Mesodermal cell (in vitro differentiated cells): ENCODE measurements at regions not wholly inside any gene's neighbourhood (a gene's known extent, or its start where the extent isn't known, plus 50 kb on each side); places are given as distances from the start of the nearest gene placed in this dataset.
"Not testable (repeated sequence)": the region's sequence is repeated elsewhere in the genome, so short reads cannot be mapped to it uniquely, and the experiment has no call there.

Experiments
- H3K27ac ChIP-seq: 2 replicates; pipeline ENCODE4 v1.7.0; 2013; ENCODE audit warnings: mild to moderate bottlenecking, low read depth, low read length, moderate library complexity; ENCODE audit not compliant: severe bottlenecking
- H3K36me3 ChIP-seq: 2 replicates; pipeline ENCODE4 v1.7.1; 2013; ENCODE audit warnings: mild to moderate bottlenecking, low read length, moderate library complexity; ENCODE audit not compliant: control insufficient read depth, insufficient read depth
- H3K4me1 ChIP-seq: one replicate; pipeline ENCODE4 v1.7.1; 2013; ENCODE audit warnings: mild to moderate bottlenecking, low read length; ENCODE audit not compliant: insufficient read depth, control insufficient read depth, poor library complexity, severe bottlenecking
- H3K4me3 ChIP-seq: 2 replicates; pipeline ENCODE4 v1.7.0; 2013; ENCODE audit warnings: low read length, control low read depth, mild to moderate bottlenecking; ENCODE audit not compliant: insufficient read depth, poor library complexity, severe bottlenecking; ENCODE audit errors: extremely low read depth
- H3K9me3 ChIP-seq: 2 replicates; pipeline ENCODE4 v1.7.1; 2013; ENCODE audit warnings: mild to moderate bottlenecking, low read length, moderate library complexity; ENCODE audit not compliant: control insufficient read depth
- WGBS, 2 experiments: methylation state at CpG; one replicate each; pipeline ENCODE4 v1.1.5; 2013; ENCODE audit warnings: missing lambda C conversion rate in 2 of 2; ENCODE audit not compliant: insufficient coverage in 2 of 2; 5-methylcytosine and 5-hydroxymethylcytosine counted together

- H3K4me1 ChIP-seq = no peaks in the 10 kb centered on the region
- 43 to 44% methylated on average over 1 of the region's 1 CpG for WGBS, 2 experiments
- H3K9me3 ChIP-seq = peaks cover 3% of the 10 kb centered on the region
- no peak overlapping the region for H3K4me3 ChIP-seq
- H3K36me3 ChIP-seq = no peaks in the 10 kb centered on the region
- H3K27ac ChIP-seq = no peak overlapping the region
Measured at GRCh38 chr2:78757191-78757590, 268.3 kb upstream of the REG3G start.

GRCh38 chr2:78757640-78758039, 267.9 kb upstream of the REG3G start:
- Histone ChIP-seq H3K4me3 (no peak overlapping the region), H3K9me3 (peaks cover 3% of the 10 kb centered on the region), H3K4me1 (no peaks in the 10 kb centered on the region), H3K27ac (no peak overlapping the region), H3K36me3 (no peaks in the 10 kb centered on the region)
- 100% methylated on average over 1 of the region's 1 CpG; no CpG with 5 or more reads in 1 of the 2 experiments for WGBS, 2 experiments

GRCh38 chr2:78758765-78759164, 266.7 kb upstream of the REG3G start:
- not testable (repeated sequence) for H3K4me3 ChIP-seq, H3K4me1 ChIP-seq, H3K9me3 ChIP-seq, H3K27ac ChIP-seq, H3K36me3 ChIP-seq
- WGBS, 2 experiments = 90 to 93% methylated on average over 7 of the region's 7 CpGs

GRCh38 chr2:78766459-78766858, 259.0 kb upstream of the REG3G start:
- H3K27ac ChIP-seq = no peak overlapping the region
- no peak overlapping the region for H3K4me3 ChIP-seq
- WGBS, 2 experiments = 83 to 100% methylated on average over 1 of the region's 4 CpGs
- H3K36me3 ChIP-seq = no peaks in the 10 kb centered on the region
- no peaks in the 10 kb centered on the region for H3K9me3 ChIP-seq
- H3K4me1 ChIP-seq = no peaks in the 10 kb centered on the region

GRCh38 chr2:78768016-78768415, 257.5 kb upstream of the REG3G start:
- no CpG with 5 or more reads among the region's 1 CpG for WGBS, 2 experiments
- Histone ChIP-seq H3K36me3 (no peaks in the 10 kb centered on the region), H3K4me3 (no peak overlapping the region), H3K27ac (no peak overlapping the region), H3K4me1 (no peaks in the 10 kb centered on the region), H3K9me3 (no peaks in the 10 kb centered on the region)

GRCh38 chr2:78775291-78775690, 250.2 kb upstream of the REG3G start:
- no peaks in the 10 kb centered on the region for H3K36me3 ChIP-seq
- peaks cover 4% of the 10 kb centered on the region for H3K9me3 ChIP-seq
- H3K4me1 ChIP-seq = no peaks in the 10 kb centered on the region
- 76% methylated on average over 2 of the region's 4 CpGs; no CpG with 5 or more reads in 1 of the 2 experiments for WGBS, 2 experiments
- no peak overlapping the region for H3K27ac ChIP-seq
- no peak overlapping the region for H3K4me3 ChIP-seq

GRCh38 chr2:78778756-78779510, 246.6 kb upstream of the REG3G start:
- Histone ChIP-seq H3K4me3 (no peak overlapping the region), H3K9me3 (peaks cover 4% of the 10 kb centered on the region), H3K4me1 (peaks cover 5% of the 10 kb centered on the region), H3K36me3 (no peaks in the 10 kb centered on the region), H3K27ac (no peak overlapping the region)
- 96 to 98% methylated on average over 35 to 62 of the region's 69 CpGs for WGBS, 2 experiments

- H3K4me3 ChIP-seq = no peak overlapping the region
- H3K9me3 ChIP-seq = peaks cover 4% of the 10 kb centered on the region
- H3K27ac ChIP-seq = peak overlapping the region; percentile 29
- 97 to 98% methylated on average over 11 to 12 of the region's 12 CpGs for WGBS, 2 experiments
- no peaks in the 10 kb centered on the region for H3K36me3 ChIP-seq
- H3K4me1 ChIP-seq = peaks cover 7% of the 10 kb centered on the region
Measured at GRCh38 chr2:78779761-78780160, 245.7 kb upstream of the REG3G start.

- Histone ChIP-seq H3K4me1 (peaks cover 7% of the 10 kb centered on the region), H3K9me3 (peaks cover 4% of the 10 kb centered on the region), H3K36me3 (no peaks in the 10 kb centered on the region), H3K27ac (no peak overlapping the region), H3K4me3 (no peak overlapping the region)
- 83 to 89% methylated on average over 1 to 5 of the region's 5 CpGs for WGBS, 2 experiments
Measured at GRCh38 chr2:78780256-78780655, 245.2 kb upstream of the REG3G start.

- H3K36me3 ChIP-seq = no peaks in the 10 kb centered on the region
- WGBS, 2 experiments = 93 to 94% methylated on average over 3 of the region's 7 CpGs
- peaks cover 4% of the 10 kb centered on the region for H3K9me3 ChIP-seq
- H3K4me3 ChIP-seq = no peak overlapping the region
- no peak overlapping the region for H3K27ac ChIP-seq
- peaks cover 7% of the 10 kb centered on the region for H3K4me1 ChIP-seq
Measured at GRCh38 chr2:78780864-78781583, 244.5 kb upstream of the REG3G start.

GRCh38 chr2:78782196-78782595, 243.3 kb upstream of the REG3G start:
- WGBS, 2 experiments = 88 to 89% methylated on average over 1 of the region's 4 CpGs
- no peak overlapping the region for H3K4me3 ChIP-seq
- peaks cover 7% of the 10 kb centered on the region for H3K4me1 ChIP-seq
- H3K9me3 ChIP-seq = peaks cover 4% of the 10 kb centered on the region
- H3K27ac ChIP-seq = no peak overlapping the region
- no peaks in the 10 kb centered on the region for H3K36me3 ChIP-seq
